HCT116 (cell line): ENCODE measurements at regions not wholly inside any gene's neighbourhood (a gene's known extent, or its start where the extent isn't known, plus 50 kb on each side); places are given as distances from the start of the nearest gene placed in this dataset.
A peak's percentile ranks its signal among the peaks of the same experiment; 100 is the strongest.
"Not testable (repeated sequence)": the region's sequence is repeated elsewhere in the genome, so short reads cannot be mapped to it uniquely, and the experiment has no call there.

ENCODE experiments used
- ATAC-seq: fragments of 200-7000 bp; cut with Tn5 transposase; 2 replicates; pipeline ENCODE4 v1.9.1; 2020; ENCODE audit warnings: mild to moderate bottlenecking, moderate library complexity
- BruUV-seq: library from RNA; stranded (reverse); fragments of 400-500 nt; replicated peaks from 2 replicates; lab custom pipeline; 2021; lab: Mats Ljungman, UMichigan
- CTCF ChIA-PET: fragments of 300-600 bp; sonication (Branson Sonifier 250); formaldehyde crosslinking; loops from one replicate; lab custom pipeline; 2021; ENCODE audit warnings: antibody characterized with exemption; lab: Charles Lee
- POLR2A ChIA-PET: fragments of 300-600, 350-600 bp; sonication (Branson Sonifier 250); formaldehyde crosslinking; loops from one replicate; lab custom pipeline; 2021; ENCODE audit warnings: antibody characterized with exemption; lab: Charles Lee
- RAD21 ChIA-PET, 2 experiments: fragments of 300-600 bp; sonication (Branson Sonifier 250); formaldehyde crosslinking; loops; one replicate each; lab custom pipeline; 2023; ENCODE audit warnings: low total read pairs in 2 of 2; ENCODE audit not compliant: uncharacterized antibody in 2 of 2, unreplicated experiment in 2 of 2, low non-redundant PET in 1 of 2; lab: Charles Lee
- DNase-seq: peaks from one replicate; pipeline ENCODE4 v3.0.0-alpha.2; 2010; ENCODE audit warnings: low read depth, low spot score
- H2AFZ ChIP-seq: fragments of 200-600 bp; shearing (Covaris generic), sonication (generic); 2 replicates; pipeline ENCODE4 v1.6.1; 2017; ENCODE audit warnings: low read depth, mixed run types, mixed read lengths, antibody characterized with exemption, low read length; ENCODE audit not compliant: poor library complexity, severe bottlenecking
- H3K27ac ChIP-seq: 2 replicates; pipeline ENCODE4 v1.5.1; 2012; ENCODE audit warnings: low read depth, low read length
- H3K27me3 ChIP-seq: fragments of 200-600 bp; sonication (generic); 2 replicates; pipeline ENCODE4 v1.6.1; 2016; ENCODE audit warnings: mixed run types, low read length, mixed read lengths; ENCODE audit not compliant: insufficient read depth
- H3K36me3 ChIP-seq, 2 experiments: fragments of 200-500 bp in 1 of 2; fragments of 200-600 bp in 1 of 2; sonication (Bioruptor generic) in 1 of 2; sonication (generic) in 1 of 2; 2 replicates each; pipeline versions ENCODE4 v1.5.1 to v1.6.1; 2014 to 2016; ENCODE audit warnings: low read length in 2 of 2, inconsistent platforms in 1 of 2, mixed read lengths in 1 of 2, mixed run types in 1 of 2; ENCODE audit not compliant: insufficient read depth in 2 of 2, control insufficient read depth in 1 of 2
- H3K4me1 ChIP-seq, 2 experiments: fragments of 200-600 bp in 1 of 2; sonication (generic) in 1 of 2; 2 replicates each; pipeline versions ENCODE4 v1.5.1 to v1.6.1; 2012 to 2017; ENCODE audit warnings: low read length in 2 of 2, inconsistent platforms in 1 of 2, mild to moderate bottlenecking in 1 of 2, mixed read lengths in 1 of 2, mixed run types in 1 of 2, moderate library complexity in 1 of 2; ENCODE audit not compliant: insufficient read depth in 2 of 2, control insufficient read depth in 1 of 2
- H3K4me2 ChIP-seq: fragments of 200-600 bp; sonication (generic); 2 replicates; pipeline ENCODE4 v1.6.1; 2017; ENCODE audit warnings: mixed run types, low read length, mixed read lengths
- H3K4me3 ChIP-seq, 2 experiments: fragments of 200-600 bp in 1 of 2; sonication (generic) in 1 of 2; replicated peaks in 1 of 2; 2 replicates each; pipeline ENCODE4 v1.5.1; 2011 to 2016; ENCODE audit warnings: low read length in 2 of 2, control low read depth in 1 of 2, low read depth in 1 of 2, mild to moderate bottlenecking in 1 of 2, mixed read lengths in 1 of 2, mixed run types in 1 of 2
- H3K79me2 ChIP-seq: fragments of 200-600 bp; sonication (generic); 2 replicates; pipeline ENCODE4 v1.6.1; 2017; ENCODE audit warnings: mild to moderate bottlenecking, mixed run types, low read length, moderate library complexity, mixed read lengths; ENCODE audit not compliant: insufficient read depth
- H3K9ac ChIP-seq: fragments of 200-600 bp; sonication (generic); 2 replicates; pipeline ENCODE4 v1.6.1; 2016; ENCODE audit warnings: low read length, mixed read lengths
- H3K9me2 ChIP-seq: fragments of 200-600 bp; sonication (generic), shearing (Covaris generic); 2 replicates; pipeline ENCODE4 v1.6.1; 2017; ENCODE audit warnings: mixed run types, mild to moderate bottlenecking, moderate library complexity; ENCODE audit not compliant: insufficient read depth
- H3K9me3 ChIP-seq, 2 experiments: fragments of 200-500 bp in 1 of 2; fragments of 200-600 bp in 1 of 2; sonication (Bioruptor generic) in 1 of 2; sonication (generic) in 1 of 2; 2 replicates each; pipeline ENCODE4 v1.6.1; 2014 to 2017; ENCODE audit warnings: low read length in 2 of 2, mixed read lengths in 2 of 2, inconsistent platforms in 1 of 2, low read depth in 1 of 2, mild to moderate bottlenecking in 1 of 2, mixed run types in 1 of 2, moderate library complexity in 1 of 2; ENCODE audit not compliant: control insufficient read depth in 1 of 2, insufficient read depth in 1 of 2
- H4K20me1 ChIP-seq: fragments of 200-600 bp; sonication (generic), shearing (Covaris generic); 2 replicates; pipeline ENCODE4 v1.6.1; 2017; ENCODE audit warnings: mixed run types, mild to moderate bottlenecking, moderate library complexity; ENCODE audit not compliant: insufficient read depth
- intact Hi-C: fragments of 100-400 bp; cut with micrococcal nuclease; formaldehyde crosslinking; loops from 2 replicates; pipeline ENCODE4 v1.10.0; 2022

DNA sequence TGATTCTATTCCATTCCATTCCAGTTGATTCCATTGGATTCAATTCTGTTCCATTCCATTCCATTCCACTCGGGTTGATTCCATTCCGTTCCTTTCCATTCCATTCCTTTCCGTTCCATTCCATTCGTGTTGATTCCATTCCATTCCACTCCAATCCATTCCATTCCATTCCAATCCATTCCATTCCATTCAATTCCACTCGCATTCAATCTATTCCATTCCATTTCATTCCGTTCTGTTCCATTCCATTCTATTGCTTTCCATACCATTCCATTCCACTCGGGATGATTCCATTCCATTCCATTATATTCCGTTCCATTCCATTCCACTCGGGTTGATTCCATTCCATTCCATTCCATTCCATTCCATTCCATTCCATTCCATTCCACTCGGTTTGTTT lies 134.7 kb downstream of the CWH43 start:
- H3K9ac ChIP-seq, H3K79me2 ChIP-seq, H4K20me1 ChIP-seq, H2AFZ ChIP-seq, H3K9me2 ChIP-seq, H3K4me3 ChIP-seq, H3K27me3 ChIP-seq, H3K4me2 ChIP-seq, RAD21 ChIA-PET, CTCF ChIA-PET, intact Hi-C loops, POLR2A ChIA-PET, H3K36me3 ChIP-seq, BruUV-seq, H3K4me1 ChIP-seq, H3K27ac ChIP-seq: not testable (repeated sequence)
- H3K9me3 ChIP-seq = peaks cover 43 to 50% of the 10 kb centered on the region in 2 experiments
- peak; percentile 55 for ATAC-seq
- DNase-seq = peak; percentile 72

DNA sequence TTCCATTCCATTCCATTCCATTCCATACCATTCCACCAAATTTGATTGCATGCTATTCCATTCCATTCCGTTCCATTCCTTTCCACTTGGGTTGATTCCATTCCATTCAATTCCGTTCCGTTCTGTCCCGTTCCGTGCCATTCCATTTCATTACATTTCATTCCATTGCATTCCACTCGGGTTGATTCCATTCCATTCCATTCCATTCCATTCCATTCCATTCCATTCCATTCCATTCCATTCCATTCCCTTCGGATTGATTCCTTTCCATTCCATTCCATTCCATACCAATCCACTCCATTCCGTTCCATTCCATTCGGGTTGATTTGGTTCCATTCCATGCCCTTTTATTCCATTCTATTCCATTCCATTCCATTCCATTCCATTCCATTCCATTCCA lies 140.4 kb downstream of the CWH43 start:
- H2AFZ ChIP-seq, H3K9me2 ChIP-seq, H3K4me3 ChIP-seq, H3K27ac ChIP-seq, DNase-seq, H3K9me3 ChIP-seq, H3K4me2 ChIP-seq, H3K36me3 ChIP-seq, H3K27me3 ChIP-seq, intact Hi-C loops, BruUV-seq, H4K20me1 ChIP-seq, ATAC-seq, POLR2A ChIA-PET, H3K79me2 ChIP-seq, CTCF ChIA-PET, H3K4me1 ChIP-seq, H3K9ac ChIP-seq, RAD21 ChIA-PET: not testable (repeated sequence)

DNA sequence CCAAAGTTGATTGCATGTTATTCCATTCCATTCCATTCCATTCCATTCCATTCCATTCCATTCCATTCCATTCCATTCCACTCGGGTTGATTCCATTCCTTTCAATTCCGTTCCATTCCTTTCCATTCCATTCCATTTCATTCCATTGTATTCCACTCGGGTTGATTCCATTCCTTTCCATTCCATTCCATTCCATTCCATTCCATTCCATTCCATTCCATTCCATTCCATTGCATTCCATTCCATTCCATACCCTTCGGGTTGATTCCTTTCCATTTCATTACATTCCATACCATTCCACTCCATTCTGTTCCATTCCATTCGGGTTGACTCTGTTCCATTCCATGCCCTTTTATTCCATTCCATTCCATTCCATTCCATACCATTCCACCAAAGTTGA lies 140.8 kb downstream of the CWH43 start:
- RAD21 ChIA-PET, H3K9me2 ChIP-seq, CTCF ChIA-PET, intact Hi-C loops, H3K4me3 ChIP-seq, H3K27me3 ChIP-seq, DNase-seq, H3K9me3 ChIP-seq, H3K36me3 ChIP-seq, H3K4me2 ChIP-seq, H2AFZ ChIP-seq, ATAC-seq, POLR2A ChIA-PET, H3K4me1 ChIP-seq, H3K9ac ChIP-seq, H3K27ac ChIP-seq, BruUV-seq, H4K20me1 ChIP-seq, H3K79me2 ChIP-seq: not testable (repeated sequence)

DNA sequence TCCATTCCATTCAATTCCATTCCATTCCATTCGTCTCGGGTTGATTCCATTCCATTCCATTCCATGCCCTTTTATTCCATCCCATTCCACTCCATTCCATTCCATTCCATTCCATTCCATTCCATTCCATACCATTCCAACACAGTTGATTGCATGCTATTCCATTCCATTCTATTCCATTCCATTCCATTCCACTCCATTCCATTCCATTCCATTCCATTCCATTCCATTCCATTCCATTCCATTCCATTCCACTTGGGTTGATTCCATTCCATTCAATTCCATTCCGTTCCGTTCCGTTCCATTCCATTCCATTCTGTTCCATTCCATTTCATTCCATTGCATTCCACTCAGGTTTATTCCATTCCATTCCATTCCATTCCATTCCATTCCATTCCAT lies 143.3 kb downstream of the CWH43 start:
- H3K79me2 ChIP-seq, POLR2A ChIA-PET, intact Hi-C loops, H3K4me1 ChIP-seq, DNase-seq, H3K9me3 ChIP-seq, H3K27ac ChIP-seq, H3K27me3 ChIP-seq, ATAC-seq, RAD21 ChIA-PET, H3K4me3 ChIP-seq, H2AFZ ChIP-seq, H3K36me3 ChIP-seq, H4K20me1 ChIP-seq, CTCF ChIA-PET, BruUV-seq, H3K9ac ChIP-seq, H3K4me2 ChIP-seq, H3K9me2 ChIP-seq: not testable (repeated sequence)

DNA sequence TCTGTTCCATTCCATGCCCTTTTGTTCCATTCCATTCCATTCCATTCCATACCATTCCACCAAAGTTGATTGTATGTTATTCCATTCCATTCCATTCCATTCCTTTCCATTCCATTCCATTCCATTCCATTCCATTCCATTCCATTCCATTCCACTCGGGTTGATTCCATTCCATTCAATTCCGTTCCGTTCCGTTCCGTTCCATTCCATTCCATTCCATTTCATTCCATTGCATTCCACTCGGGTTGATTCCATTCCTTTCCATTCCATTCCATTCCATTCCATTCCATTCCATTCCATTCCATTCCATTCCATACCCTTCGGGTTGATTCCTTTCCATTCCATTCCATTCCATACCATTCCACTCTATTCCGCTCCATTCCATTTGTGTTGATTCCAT lies 143.8 kb downstream of the CWH43 start:
- H3K9ac ChIP-seq, POLR2A ChIA-PET, H3K36me3 ChIP-seq, CTCF ChIA-PET, H2AFZ ChIP-seq, H3K9me2 ChIP-seq, BruUV-seq, H3K4me3 ChIP-seq, DNase-seq, H3K4me2 ChIP-seq, H3K79me2 ChIP-seq, H4K20me1 ChIP-seq, ATAC-seq, H3K27me3 ChIP-seq, H3K4me1 ChIP-seq, RAD21 ChIA-PET, H3K9me3 ChIP-seq, H3K27ac ChIP-seq, intact Hi-C loops: not testable (repeated sequence)
